ENCODE measurements at regions not wholly inside any gene's neighbourhood (a gene's known extent, or its start where the extent isn't known, plus 50 kb on each side); places are given as distances from the start of the nearest gene placed in this dataset.

DNA sequence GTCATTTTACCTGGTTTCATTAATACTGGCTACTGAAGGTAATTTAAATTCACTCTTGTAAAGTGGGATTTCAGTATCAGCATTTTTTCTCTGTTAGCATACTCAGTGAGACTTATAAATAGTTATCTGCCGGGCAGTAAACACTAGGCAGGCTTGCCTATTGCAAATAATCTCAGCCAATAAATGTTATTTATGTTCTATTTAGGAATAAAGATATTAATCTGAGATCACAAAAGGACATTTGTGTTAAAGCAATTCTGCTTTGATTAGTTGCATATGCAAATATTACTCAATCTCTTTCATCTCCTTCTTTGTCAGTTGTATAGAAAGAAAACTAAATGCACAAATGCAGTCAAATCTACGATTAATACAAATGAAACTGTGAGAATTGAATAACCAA is 827.8 kb downstream of the TLE4 start:
- DNase-seq: no peak

DNA sequence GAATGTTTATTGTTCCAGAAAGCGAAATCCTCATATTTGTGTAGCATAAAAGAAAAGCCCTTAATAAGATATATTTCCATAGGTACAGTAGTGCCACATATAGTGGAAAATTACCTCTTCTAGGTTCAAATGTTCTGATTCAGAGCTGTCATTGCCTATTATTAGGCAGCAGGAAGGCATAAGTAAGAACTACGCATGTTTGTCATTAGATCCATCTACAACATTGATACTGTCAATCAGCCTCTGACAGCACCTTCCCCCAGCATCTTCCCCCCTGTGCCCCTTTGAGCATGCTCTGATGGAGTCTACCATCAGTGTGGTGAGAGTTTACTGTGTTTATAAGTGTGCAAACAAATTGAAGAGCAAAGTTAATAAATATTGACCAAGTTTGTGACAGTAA is 816.1 kb downstream of the TLE4 start:
- DNase-seq: no peak

DNA sequence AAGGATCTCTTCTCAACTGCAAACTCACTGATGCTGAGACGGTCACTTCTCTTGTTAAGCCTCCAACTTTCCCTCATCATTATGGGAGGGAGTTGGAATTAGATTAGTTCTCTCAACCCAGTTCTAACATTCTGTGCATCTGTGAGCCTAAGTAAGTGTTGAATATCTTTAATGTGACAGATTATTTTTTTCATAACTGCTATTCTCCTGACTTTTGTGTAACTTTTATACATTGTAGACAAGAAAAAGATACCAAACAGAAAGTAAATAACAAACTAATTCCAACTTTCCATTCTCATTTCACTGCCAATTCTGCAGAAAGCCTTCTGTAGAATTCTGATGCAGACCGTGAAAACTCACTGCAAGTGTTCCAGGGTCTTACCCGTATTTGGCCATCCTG is 813.5 kb downstream of the TLE4 start:
- no peak for DNase-seq

DNA sequence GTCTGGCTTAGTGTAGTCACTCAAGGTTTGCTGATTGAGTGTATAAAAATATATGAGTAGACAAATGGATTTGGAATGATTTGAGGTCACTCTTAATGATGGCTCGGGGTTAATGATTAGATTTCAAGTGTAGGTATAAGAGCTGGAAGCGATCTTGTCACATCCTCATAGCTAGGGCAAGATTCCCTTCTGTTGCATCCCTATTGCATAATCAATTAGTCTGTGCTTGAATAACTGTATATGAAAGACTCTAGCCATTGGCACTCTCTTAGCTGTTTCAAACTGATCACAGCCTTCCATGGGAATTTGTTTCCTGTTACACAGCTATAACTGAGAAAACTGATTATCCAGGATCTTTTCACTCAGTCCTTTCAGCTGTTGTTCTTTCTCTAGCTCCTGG is 811.6 kb downstream of the TLE4 start:
- no peak for DNase-seq

DNA sequence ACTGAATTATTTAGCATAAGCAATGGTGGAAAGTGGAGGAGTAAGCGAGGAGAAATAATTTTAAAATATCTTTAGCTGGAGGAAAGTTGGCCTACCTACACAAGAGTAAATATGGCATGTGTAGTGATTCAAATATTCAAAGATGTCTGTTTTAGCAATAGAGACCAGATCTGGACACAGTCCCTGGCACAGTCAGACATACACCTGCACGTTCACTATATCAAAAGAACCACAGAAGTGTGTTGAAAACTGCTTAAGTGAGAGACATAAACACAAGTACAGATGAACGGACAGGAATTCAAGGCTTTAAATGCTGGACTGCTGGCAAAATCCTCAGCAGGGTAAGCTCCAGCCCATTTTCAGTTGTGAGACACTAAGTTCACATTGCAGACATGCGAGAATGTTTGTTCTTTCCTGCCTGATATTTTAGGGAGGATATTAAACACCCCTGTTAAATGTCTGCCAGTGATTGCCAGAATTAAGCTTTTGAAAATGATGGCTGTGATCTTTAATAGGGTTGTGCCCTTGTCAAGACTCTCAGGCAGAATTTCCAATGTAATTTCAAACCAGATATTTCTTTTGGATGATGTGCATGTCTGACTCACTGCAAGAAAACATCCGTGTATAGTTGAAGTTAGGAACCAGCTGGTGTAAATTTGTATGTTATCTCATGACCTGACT is 810.6 kb downstream of the TLE4 start:
- DNase-seq: no peak

DNA sequence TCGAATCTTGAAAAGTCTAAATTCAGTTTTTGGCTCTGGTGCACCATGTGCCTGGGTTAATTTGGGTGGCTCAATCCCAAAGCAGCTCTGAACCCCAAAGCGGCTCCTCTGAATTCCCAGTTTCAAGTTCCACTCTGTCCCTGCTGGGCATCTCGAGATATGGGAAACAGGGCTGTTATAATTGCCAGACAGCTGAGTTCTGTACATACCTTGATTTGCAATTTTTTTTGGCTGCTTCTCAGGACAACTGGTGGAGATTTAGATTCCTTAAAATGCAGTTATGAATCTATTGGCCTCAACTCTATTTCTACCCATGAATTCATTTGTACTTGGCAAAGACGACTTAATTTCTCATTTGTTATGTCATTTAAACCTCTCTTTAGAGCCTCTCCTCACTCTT is 808.5 kb downstream of the TLE4 start:
- no peak for DNase-seq

DNA sequence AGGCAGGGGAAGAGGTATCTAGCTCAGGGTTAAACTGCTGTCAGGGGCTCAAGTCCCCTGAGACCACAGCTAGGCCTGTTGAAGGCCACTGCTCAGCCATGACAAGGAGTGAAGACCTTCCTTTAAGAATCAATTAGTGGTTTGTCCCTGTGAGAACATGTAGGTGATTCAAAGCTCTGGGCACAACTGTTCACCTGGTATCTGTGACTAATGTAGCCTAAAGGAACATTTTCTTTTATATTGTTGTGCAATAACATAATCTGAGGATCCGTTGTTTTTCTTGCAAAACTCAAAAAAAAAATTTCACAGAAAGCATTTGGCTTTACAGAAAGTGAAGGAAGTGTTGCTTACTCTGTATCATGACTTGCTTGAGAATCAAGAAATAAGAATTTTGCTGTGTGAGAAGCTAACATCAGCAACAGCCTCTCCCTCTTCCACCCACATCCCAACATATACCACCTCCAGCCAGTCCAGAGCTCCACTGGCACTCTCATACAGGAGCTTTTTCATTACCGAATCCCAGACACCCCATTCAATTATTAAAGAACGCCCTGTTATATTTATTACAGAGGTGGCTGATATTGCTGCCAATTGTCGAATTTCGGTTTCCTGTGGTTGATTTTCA is 807.0 kb downstream of the TLE4 start:
- DNase-seq: no peak

DNA sequence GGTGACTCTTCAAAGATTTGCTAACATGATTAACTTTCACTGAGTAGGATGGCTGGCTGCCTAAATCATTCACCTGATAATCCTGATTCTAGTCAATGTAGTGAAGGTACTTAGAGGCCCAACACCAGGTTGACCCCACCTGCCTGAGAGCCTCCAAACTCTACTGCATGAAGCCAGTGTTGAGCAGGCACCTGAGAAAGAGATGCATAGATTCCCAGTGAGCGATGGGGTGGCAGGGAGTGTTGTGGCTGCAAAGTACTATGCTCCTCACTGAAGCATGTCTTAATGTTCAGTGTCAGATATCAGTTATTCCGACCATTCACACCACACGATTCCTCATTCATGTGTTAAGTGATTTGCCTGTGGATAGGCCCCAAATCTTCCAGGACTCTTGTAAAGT is 804.4 kb downstream of the TLE4 start:
- no peak for DNase-seq

DNA sequence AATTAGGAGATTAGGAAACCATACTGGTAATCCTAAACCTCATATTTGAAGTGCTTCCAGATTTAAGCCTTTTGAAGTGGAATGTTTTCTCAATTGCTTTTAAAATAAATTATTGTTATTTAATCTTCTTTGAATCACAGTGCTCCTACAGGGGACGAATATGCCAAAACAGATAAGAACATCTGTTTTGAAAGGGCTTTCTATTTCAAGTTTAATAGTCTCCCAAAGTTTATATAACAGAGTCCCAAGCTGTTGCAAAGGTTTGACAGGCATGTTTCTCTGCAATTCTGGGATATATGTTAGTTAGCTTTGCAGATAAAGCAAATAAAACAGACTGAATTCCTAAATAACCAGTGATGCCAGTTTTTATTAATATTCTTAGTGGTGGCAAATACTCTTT is 803.7 kb downstream of the TLE4 start:
- DNase-seq: no peak

DNA sequence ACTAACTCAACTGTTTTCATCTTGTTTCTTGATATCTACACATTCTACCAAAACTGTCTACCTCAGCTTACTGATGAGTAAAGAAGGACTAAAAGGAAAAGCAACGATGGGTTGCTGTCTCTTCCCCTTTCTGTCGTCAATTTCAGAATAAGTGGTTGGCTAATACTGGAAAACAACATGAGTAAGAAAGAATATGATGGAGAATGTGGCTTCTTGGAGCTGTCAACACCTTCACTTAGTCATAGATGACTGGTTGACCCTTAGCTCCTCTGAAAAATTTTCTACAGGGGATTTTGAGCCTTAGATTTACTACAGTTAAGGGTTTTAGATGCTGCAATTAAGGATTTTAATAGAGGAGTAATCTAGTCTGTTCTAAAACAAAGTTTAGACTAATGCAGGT is 797.9 kb downstream of the TLE4 start:
- no peak for DNase-seq

DNA sequence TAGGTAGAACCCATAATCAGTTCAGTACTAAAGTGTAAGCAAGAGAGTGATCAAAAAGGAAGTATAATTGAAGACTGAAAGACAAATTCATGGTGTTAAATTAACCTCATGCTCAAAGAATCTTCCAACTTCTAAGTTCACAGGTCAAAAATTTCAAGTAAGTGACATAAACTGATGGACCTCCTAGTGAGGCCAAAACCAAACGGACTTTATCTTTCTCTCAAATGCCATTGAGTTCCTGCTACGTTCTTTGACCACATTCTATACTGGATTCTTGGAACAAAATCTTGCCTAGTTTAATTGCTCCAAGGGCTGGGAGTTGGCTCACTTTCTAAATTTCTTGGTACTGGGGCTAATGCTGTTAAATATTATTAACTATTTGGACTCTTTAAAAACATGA is 794.9 kb downstream of the TLE4 start:
- no peak for DNase-seq

DNA sequence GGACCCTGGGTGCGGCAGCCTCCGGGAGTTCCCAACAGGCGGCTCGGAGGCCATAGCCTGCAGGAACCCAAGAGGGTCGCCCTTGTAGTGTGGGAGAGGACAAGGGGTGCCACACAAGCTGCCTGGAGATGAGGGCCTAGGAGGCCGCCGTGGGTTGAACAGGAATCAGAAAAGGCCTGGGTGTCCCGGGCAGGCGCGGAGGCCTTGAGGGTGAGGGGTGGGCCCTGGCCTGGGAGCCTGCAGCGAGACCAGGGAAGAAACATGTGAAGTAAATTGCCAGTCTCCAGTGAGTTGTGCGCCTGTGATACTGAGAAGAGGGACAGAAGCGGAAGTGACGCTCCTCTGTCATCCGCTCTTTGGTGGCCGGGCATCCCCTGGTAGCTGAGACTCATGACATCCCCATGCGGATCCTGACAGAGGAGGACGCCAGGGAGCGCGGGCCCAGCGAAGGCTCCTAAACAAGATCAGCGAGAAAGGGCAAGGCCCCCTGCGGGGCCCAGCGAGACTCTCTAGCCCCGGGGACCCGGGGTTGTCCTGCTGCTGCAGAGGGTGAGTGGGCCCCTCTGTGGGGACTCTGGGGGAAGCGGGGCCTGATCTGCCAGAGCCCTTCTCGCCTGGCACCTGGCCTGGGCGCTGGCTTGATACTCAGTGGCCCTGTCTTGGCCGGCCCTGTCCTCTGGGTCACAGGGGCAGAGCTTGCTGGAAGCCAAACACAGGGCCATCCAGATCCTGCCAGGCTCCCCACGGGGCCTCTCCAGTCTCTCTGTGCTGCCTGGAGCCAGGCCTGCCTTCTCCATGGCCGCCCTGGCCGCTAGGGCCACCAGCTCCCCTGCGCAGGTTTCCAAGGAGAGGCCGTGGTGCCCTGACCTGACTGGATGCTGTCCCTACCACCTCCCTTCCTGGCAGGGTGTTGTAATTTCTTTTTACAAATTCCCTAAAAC is 788.4 kb downstream of the TLE4 start:
- DNase-seq: no peak

DNA sequence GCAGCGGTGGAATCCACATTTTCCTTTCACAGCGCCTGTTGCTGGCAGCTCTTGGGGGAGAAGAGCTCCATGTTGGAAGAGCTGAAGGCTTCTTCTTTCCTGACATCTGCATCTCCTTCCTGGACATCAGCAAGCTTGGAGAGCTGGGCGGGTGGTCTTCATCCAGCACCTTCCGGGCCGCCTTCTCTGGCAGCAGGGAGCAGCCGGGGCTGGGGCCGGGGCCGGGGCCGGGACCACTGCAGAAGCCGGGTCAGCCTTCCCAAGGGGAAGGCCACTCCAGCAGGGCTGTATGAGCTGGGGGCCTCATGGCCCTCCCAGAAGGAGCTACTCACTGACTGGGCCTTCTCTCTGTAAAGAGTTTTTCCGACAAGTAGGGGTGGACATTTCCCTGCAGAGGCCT is 787.5 kb downstream of the TLE4 start:
- DNase-seq: no peak

DNA sequence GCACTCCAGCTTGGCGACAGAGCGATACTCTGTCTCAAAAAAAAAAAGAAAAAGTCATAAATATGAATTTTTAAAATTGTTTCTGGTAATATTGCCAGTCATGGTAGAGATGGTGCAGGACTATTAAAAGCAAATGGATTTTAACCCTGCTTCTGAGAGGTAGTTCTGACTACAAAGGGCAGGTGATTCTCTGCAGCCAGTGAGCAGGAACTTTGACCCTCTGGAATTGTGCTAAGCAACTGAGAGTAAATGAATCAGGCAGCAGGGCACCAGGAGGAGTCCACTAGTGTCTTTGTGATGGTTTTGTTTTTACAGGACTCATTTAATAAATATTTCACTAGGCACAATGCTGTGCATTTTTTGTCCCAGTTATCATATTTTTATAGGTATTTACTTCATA is 781.2 kb downstream of the TLE4 start:
- no peak for DNase-seq

DNA sequence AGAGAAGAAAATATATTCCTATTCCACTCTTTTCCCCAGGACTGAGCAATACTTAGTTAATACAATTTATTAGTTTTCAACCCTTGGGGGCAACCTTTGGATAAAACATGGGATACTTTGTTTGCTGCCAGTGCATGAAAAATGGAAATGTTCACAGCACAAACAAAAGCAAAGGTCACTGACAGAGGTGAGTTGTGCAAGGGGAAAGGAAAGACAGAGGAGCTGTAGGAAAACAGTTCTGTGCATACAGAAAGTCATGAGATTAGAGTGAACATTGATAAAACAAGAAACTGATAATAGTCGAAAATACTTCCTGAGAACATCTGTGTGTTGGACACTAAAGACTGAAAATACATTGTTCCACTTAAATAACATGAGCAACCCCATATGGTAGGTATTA is 779.8 kb downstream of the TLE4 start:
- DNase-seq: no peak

DNA sequence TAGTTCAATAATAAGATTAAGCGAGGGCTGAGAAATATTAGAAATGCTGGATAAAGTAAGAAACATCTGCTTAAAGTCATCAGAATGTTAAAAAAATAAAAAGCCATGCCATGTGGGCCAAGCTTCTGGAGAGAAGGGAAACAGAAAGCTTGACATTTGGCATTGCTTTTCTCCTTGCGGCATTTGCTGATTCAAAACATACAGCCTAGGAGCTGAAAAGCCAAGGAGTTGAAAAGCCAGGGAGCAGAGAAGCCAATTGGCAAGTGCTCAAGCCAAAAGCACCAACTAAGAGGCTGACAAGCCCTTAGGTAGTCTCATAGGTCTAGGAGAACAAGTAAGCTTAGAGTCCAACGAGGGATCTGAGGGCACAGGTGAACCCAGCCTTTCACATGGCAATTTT is 754.3 kb downstream of the TLE4 start:
- DNase-seq: no peak

DNA sequence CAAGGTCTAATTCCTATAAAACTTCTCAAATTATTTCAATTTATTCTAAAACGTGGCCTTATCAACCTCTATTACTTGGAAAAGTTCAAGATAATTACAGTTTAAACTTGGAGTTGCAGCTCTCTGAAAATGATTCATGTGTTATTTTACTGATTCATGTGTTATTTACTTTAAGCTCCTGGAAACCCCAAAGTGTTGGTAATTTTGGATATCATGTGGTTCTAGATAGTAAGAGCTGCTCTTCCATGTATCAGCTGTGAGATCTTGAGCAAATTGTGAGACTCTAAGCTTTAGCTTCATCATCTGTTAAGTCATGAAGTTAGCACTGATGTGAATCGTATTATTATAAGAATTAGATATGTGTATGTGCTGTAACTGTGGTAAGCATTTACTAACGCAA is 749.2 kb downstream of the TLE4 start:
- no peak for DNase-seq

DNA sequence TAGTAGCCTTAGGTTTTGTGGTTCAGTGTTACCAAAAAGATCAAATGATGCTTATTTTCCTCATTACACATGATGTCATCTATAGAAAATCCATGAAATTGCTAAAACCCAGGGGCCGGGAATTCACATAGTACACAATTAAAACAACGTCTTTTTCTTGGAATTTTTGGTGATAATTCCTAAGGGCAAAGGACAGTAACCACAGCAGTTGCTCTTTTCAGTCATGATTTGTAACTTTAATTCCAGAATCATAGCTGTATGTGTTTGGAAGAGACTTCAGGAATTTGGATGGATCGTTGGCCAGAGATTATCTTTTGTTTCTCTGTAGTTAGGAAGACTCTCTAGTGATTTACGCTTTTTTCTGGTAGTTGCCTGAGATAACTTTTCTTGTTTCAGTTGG is 748.7 kb downstream of the TLE4 start:
- no peak for DNase-seq

DNA sequence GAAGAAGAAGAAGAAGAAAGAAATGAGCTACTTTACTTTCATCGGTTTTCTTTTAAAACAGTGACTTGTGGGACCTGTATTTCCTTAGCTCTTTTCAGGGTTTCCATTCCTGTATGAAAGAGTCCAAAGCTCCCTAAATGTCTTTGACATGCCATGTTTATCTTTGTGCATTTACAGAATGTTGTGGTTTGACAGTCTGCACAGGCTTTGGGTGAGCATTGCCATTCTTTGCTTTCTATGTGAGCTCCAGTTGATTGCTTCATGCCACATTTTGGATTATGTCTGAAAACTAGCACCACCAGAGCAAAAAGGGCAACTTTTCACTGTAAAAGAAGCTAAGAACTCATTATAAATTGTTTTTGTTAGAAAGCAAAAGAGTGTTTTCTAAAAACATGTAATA is 733.4 kb downstream of the TLE4 start:
- DNase-seq: no peak

DNA sequence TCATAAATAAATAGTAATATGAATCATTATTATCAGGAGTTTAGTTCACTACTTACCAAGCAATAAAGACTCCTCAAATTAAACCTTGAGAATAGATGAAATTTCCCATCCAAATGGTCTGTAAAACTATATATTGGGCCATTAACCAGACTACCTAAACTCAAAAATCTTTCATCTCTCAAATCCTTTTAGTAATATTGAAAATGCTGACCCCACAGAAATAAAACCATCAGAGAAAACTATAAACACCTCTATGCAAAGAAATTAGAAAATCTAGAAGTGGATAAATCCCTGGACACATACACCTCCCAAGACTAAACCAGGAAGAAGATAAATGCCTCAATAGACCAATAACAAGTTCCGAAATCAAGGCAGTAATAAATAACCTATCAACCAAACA is 723.2 kb downstream of the TLE4 start:
- DNase-seq: no peak

DNA sequence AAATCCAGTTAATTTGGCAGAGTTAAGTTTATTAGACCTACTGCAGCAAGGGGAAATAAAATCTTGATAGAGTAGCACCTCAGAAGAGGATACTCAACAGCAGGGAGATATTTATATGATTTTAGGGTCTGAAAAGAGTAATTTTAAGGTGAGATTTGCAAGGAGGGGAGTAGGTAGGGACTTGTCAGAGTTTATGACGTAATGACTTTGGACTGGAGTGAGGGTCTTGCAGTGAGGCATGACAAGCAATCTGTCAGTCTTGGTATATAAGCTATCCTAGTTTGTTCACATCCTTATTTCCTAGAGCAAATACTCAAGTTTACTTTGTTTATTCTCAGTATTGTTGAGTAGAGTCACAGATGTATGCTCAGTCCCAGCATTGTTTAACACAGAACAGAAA is 722.6 kb downstream of the TLE4 start:
- DNase-seq: no peak

DNA sequence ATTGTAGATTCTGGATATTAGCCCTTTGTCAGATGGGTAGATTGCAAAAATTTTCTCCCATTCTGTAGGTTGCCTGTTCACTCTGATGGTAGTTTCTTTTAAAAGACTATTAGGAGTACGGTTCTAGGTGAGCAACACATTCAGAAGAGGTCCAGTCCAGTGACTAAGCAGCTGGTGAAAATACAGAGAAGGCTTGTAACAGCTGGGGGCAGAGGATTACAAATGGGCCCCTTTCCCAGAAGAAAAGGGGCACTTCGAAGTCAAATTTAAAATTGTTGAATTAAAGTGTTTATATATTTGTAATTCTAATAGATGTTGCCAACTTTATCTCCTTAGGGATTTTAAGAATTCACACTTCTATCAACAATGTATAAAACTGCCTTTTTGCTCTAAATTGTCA is 720.5 kb downstream of the TLE4 start:
- no peak for DNase-seq

DNA sequence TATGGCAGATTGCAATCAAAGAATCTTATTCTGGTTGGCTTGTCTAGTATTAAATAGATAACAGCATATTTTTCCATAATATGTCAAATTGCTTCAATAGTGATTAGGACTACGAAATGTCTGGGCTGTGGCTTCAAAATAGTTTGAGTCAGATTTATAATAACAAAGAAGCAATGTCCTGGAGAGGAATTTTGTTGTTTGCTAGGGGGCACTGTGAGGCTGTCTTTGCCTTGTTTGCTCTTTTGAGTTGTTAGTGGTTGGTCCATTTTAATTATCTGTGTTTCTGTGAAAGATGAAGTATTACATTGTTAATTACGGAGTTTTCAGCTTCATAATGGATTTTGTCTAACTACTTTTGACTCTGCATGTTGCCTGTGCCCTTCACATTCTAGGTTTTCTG is 713.6 kb downstream of the TLE4 start:
- no peak for DNase-seq

DNA sequence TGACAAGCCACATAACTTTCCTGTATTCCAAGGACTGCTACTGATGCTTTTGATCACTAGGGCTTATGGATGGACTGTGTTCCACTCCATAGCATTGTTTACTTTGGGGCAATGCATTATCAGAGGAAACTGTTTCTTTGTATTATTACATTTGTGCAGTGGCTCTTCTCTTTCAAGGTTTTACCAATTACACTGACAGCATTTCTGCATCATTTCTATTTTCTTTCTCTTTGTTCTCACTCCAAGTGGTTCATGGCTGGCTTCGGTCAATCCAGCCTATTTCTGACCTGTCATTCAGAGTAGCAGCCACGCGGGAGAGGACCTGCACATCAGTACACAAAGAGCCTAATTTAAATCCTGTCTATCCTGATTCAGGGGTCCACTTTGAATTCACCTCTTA is 711.0 kb downstream of the TLE4 start:
- DNase-seq: no peak

Data from MV-4-11 (cell line).